ENCODE measurements at regions not wholly inside any gene's neighbourhood (a gene's known extent, or its start where the extent isn't known, plus 50 kb on each side); places are given as distances from the start of the nearest gene placed in this dataset.

DNA sequence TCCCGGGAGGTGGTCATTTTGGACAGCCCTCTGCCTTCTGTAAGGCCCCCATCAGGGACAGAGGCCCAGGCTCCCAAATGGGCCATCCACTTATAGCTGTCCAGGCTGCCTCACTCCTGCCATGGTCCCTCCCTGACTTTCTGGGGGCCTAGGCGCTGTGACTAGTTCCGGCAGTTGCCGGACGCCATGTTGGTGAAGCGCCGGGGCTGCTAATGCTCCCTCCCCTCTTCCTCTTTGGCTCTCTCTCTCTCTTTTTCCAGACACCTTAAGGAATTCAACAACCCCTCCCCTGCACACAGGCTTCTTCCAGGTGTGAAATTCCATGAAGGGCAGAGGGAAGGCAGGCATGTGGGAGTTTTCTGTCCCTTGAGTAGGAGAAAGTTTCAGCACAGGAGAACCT is 445.6 kb downstream of the SOX6 start:
- no peak for TF ChIP-seq POLR2A (IDR thresholded peaks at IDR 0.05)
- TF ChIP-seq, protein P1, sequence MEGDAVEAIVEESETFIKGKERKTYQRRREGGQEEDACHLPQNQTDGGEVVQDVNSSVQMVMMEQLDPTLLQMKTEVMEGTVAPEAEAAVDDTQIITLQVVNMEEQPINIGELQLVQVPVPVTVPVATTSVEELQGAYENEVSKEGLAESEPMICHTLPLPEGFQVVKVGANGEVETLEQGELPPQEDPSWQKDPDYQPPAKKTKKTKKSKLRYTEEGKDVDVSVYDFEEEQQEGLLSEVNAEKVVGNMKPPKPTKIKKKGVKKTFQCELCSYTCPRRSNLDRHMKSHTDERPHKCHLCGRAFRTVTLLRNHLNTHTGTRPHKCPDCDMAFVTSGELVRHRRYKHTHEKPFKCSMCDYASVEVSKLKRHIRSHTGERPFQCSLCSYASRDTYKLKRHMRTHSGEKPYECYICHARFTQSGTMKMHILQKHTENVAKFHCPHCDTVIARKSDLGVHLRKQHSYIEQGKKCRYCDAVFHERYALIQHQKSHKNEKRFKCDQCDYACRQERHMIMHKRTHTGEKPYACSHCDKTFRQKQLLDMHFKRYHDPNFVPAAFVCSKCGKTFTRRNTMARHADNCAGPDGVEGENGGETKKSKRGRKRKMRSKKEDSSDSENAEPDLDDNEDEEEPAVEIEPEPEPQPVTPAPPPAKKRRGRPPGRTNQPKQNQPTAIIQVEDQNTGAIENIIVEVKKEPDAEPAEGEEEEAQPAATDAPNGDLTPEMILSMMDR (IDR thresholded peaks at IDR 0.05): no peak
